Effector memory CD8-positive, alpha-beta T cell (primary cell): ENCODE measurements at regions not wholly inside any gene's neighbourhood (a gene's known extent, or its start where the extent isn't known, plus 50 kb on each side); places are given as distances from the start of the nearest gene placed in this dataset.
A peak's percentile ranks its signal among the peaks of the same experiment; 100 is the strongest.

ENCODE experiments used
- ATAC-seq: fragments of 150-1000 bp; cut with Tn5 transposase; replicated peaks from 2 replicates; pipeline ENCODE4 v1.10.0; 2021; ENCODE audit warnings: mild to moderate bottlenecking, moderate library complexity
- DNase-seq, 3 experiments: peaks; one replicate each; pipeline ENCODE4 v3.0.0; 2021
- H3K27ac Mint-ChIP-seq, 2 donors: one replicate each; pipeline ENCODE4 v1.8.0; 2022; ENCODE audit warnings: mild to moderate bottlenecking in 2 of 2, mixed read lengths in 2 of 2, moderate library complexity in 2 of 2
- H3K27me3 Mint-ChIP-seq, 2 donors: one replicate each; pipeline ENCODE4 v1.8.0; 2022; ENCODE audit warnings: mixed read lengths in 2 of 2
- H3K36me3 Mint-ChIP-seq: one replicate; pipeline ENCODE4 v1.8.0; 2022; ENCODE audit warnings: mild to moderate bottlenecking, moderate library complexity, mixed read lengths; ENCODE audit not compliant: insufficient read depth
- H3K4me1 Mint-ChIP-seq, 2 donors: one replicate each; pipeline ENCODE4 v1.8.0; 2022; ENCODE audit warnings: low read depth in 2 of 2, mixed read lengths in 2 of 2
- H3K4me3 Mint-ChIP-seq, 2 donors: one replicate each; pipeline ENCODE4 v1.8.0; 2022; ENCODE audit warnings: mild to moderate bottlenecking in 2 of 2, mixed read lengths in 2 of 2, moderate library complexity in 2 of 2
- H3K9me3 Mint-ChIP-seq, 2 donors: one replicate each; pipeline ENCODE4 v1.8.0; 2022; ENCODE audit warnings: mixed read lengths in 2 of 2

DNA sequence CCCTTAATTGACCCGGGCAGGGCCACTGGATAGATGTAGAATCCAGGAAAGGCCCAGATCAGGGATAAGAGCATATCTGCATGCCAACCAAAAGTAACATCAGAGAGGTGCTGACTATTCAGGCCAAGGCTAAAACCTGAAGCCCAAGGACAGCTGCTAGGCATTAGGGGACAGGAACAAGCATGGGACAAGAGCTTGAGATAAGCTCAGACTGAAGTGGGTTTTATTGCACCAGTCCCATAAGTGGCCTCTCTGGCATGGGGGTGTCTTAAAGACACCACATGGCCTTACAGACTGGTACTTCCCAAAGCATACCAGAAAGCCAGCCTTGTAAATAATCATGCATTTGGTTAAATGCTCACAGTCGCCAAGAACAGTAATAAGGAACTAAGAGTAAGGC lies 376.1 kb downstream of the FBXW7 start:
- Mint-ChIP-seq H3K27ac (no peak overlapping the region), H3K27me3 (peaks cover 0 to 18% of the 10 kb centered on the region in 2 donors), H3K4me3 (no peak overlapping the region), H3K36me3 (no peaks in the 10 kb centered on the region), H3K9me3 (peaks cover 0 to 4% of the 10 kb centered on the region in 2 donors), H3K4me1 (peaks cover 19 to 21% of the 10 kb centered on the region in 2 donors)
- ATAC-seq (no peak), DNase-seq (no peak)

DNA sequence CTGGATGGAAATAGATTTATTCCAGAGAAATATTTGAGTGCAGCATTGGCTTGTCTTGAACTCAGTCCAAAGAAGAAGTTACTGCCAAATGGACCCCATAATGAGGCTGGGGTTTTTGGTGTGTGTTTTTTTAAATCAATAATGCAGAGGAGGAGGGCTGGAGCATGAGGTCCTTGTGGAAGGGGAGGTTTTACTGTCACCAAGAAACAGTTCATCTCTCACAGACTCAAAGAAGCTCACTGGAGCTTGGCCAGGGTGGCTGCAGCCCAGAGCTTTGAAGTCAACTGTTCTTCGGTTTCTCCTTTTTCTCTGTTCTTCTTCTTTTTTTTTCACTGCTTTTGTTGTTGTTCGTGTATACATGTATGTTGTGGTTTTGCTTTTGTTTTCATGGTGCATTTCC lies 377.7 kb downstream of the FBXW7 start:
- Mint-ChIP-seq H3K36me3 (no peaks in the 10 kb centered on the region), H3K27me3 (peaks cover 0 to 6% of the 10 kb centered on the region in 2 donors), H3K4me1 (peaks cover 20 to 21% of the 10 kb centered on the region in 2 donors), H3K4me3 (peak overlapping the region in 1 of 2 donors; percentile 37), H3K9me3 (peaks cover 0 to 6% of the 10 kb centered on the region in 2 donors), H3K27ac (peak overlapping the region; percentile 29 to 47)
- ATAC-seq: no peak
- DNase-seq: no peak

DNA sequence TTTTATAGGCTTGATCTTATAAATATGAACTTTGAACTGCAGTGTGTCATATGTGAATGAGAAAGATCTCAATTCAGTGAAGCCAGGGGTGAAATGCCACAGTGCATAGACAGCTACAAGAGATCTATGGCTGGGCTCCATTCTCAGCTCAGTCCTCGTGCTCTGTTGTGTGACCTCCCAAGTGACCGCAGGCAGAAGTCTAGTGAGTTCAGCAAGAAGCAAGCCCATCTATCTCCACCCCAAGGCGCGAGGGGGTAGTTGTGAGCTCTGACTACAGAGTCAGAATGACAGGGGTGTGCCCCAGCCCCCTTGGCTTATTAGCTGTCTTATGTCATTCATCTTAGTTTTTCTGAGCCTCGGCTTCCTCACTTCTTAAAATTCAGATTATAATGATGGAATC lies 378.3 kb downstream of the FBXW7 start:
- no peak for DNase-seq
- no peak overlapping the region for H3K4me3 Mint-ChIP-seq
- peaks cover 0 to 6% of the 10 kb centered on the region in 2 donors for H3K9me3 Mint-ChIP-seq
- peaks cover 0 to 6% of the 10 kb centered on the region in 2 donors for H3K27me3 Mint-ChIP-seq
- peaks cover 20 to 21% of the 10 kb centered on the region in 2 donors for H3K4me1 Mint-ChIP-seq
- peak overlapping the region; percentile 29 to 76 for H3K27ac Mint-ChIP-seq
- no peak for ATAC-seq
- no peaks in the 10 kb centered on the region for H3K36me3 Mint-ChIP-seq

DNA sequence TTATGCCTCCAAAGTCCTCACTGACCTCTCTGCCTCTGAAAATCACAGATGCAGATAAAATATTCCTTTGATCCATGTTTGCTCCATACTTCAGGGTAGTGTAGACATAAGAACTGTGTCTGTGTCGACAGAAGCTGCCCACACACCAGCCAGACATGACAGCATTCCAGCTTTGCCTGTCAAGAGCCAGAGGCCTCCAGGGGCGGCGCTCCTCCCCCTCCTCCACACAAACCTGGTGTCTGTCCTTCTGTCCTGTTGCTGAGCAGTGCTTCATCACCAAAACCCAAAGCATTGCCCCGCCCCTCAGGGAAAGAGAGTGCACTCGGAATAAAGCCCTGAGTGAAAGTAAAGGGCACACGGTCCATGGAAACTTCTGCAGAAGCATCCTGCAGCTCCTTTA lies 379.4 kb downstream of the FBXW7 start:
- peaks cover 0 to 6% of the 10 kb centered on the region in 2 donors for H3K9me3 Mint-ChIP-seq
- ATAC-seq: no peak
- H3K4me3 Mint-ChIP-seq: no peak overlapping the region
- no peak for DNase-seq
- peaks cover 20 to 21% of the 10 kb centered on the region in 2 donors for H3K4me1 Mint-ChIP-seq
- H3K27ac Mint-ChIP-seq: peak overlapping the region in 1 of 2 donors; percentile 23
- no peaks in the 10 kb centered on the region for H3K36me3 Mint-ChIP-seq
- H3K27me3 Mint-ChIP-seq: peaks cover 0 to 4% of the 10 kb centered on the region in 2 donors

DNA sequence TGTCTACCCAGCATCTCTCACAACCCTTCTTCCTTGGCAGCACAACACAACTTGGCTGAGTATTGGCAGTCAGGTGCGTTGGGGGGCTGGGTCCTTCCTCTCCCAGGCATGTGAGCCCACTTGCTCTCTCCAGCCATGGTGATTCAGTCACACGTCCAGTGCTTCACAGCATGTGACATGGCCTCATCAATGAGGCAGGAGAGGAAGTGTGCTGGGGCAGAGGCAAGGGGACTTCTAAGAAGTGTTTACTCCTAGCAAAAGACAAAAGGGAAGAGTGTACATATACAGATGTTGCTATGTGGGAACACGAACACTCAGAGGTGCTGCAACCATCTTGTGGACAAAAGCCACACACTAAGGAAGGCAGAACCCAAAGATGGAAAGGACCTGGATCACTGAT lies 380.8 kb downstream of the FBXW7 start:
- H3K9me3 Mint-ChIP-seq: peaks cover 0 to 6% of the 10 kb centered on the region in 2 donors
- ATAC-seq: no peak

DNA sequence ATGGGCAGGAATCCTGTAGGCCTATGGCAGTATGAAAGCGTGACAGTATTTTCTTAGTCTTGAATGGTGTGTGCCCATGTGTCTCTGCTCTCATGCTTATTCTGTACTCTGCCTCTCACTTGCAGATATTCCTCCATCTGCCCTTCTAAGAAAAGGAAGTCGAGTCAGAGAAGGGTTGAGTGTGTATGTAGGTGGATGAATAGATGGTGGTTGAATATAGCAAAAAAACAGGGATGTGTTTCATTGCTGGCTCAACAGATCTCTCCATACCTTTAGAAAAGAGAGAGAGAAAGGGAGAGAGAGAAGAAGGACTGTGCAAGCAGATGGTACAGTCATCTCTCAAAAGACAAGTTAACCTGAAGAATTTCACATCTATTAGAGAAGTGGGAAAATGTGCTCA lies 381.5 kb downstream of the FBXW7 start:
- Mint-ChIP-seq H3K9me3 (peaks cover 0 to 6% of the 10 kb centered on the region in 2 donors), H3K27me3 (no peaks in the 10 kb centered on the region), H3K27ac (no peak overlapping the region), H3K4me1 (peaks cover 20% of the 10 kb centered on the region in 2 donors), H3K36me3 (no peaks in the 10 kb centered on the region), H3K4me3 (no peak overlapping the region)
- no peak for ATAC-seq
- DNase-seq: no peak

More for the DNA sequence above, 380.8 kb downstream of the FBXW7 start:
- H3K4me1 Mint-ChIP-seq: peaks cover 20% of the 10 kb centered on the region in 2 donors
- no peaks in the 10 kb centered on the region for H3K27me3 Mint-ChIP-seq
- H3K27ac Mint-ChIP-seq: peak overlapping the region in 1 of 2 donors; percentile 77
- H3K4me3 Mint-ChIP-seq: no peak overlapping the region
- H3K36me3 Mint-ChIP-seq: no peaks in the 10 kb centered on the region
- no peak for DNase-seq

DNA sequence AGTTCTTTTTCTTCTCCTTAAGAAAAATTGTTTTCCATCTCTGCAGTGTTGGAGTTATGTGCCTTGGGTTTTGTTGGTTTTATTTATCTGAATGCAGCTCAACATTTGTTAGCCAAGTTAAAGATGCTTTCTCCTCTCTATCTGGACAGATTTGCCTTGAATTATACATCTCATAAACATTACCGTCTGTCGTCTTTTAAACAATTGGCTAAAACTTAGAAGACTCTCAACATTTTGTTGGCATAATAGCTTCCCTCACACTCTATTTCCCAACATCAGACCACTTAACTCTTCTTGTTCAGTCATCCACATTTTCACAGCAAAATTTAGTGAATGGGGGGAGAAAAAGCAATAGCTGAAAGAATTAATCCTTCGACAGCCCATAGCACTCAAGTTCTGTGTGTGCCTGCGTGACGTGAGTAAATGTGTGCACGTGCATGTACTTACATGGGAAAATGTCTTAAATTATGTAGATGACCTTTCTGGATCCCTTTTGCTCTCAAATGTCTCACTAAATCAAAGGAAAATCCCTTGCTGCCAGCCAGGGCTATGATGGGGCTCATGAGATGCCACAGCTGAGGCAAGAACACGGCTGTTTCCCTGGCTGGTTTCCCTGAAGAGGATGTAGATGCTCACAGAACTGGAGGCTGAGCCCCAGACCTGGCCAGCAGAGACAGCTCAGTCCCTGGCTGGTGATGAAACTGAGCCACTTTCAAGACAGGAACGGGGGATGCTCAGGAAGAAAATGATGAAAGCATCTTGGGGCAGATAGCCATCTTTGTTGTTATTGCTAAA lies 382.2 kb downstream of the FBXW7 start:
- Mint-ChIP-seq H3K36me3 (no peaks in the 10 kb centered on the region), H3K9me3 (peaks cover 0 to 6% of the 10 kb centered on the region in 2 donors), H3K27me3 (no peaks in the 10 kb centered on the region), H3K4me1 (peaks cover 20% of the 10 kb centered on the region in 2 donors), H3K4me3 (no peak overlapping the region), H3K27ac (no peak overlapping the region)
- ATAC-seq (no peak), DNase-seq (no peak)

DNA sequence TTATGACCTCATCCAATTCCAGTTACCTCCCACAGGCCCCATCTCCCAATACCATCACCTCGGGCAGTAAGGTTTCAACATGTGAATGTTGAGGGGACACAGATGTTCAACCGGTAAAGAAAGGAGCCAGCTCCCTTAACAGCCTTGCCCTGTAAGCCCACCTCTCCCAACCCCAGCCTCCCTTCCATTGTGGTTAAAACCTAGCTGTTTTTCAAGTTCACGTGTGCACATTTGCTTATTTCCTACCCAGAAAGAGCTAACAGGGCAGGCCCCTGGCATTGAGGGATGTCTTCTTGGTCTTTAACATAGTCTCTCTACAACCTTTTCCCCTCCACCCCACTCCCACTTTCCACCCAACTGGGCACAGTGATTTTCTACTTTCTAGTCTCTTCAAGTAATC lies 385.7 kb downstream of the FBXW7 start:
- ATAC-seq: no peak
- H3K4me3 Mint-ChIP-seq: no peak overlapping the region
- no peaks in the 10 kb centered on the region for H3K36me3 Mint-ChIP-seq
- no peaks in the 10 kb centered on the region for H3K27me3 Mint-ChIP-seq
- H3K9me3 Mint-ChIP-seq: peaks cover 6 to 14% of the 10 kb centered on the region in 2 donors
- no peak for DNase-seq
- H3K4me1 Mint-ChIP-seq: peaks cover 4% of the 10 kb centered on the region in 2 donors
- H3K27ac Mint-ChIP-seq: peak overlapping the region in 1 of 2 donors; percentile 28

DNA sequence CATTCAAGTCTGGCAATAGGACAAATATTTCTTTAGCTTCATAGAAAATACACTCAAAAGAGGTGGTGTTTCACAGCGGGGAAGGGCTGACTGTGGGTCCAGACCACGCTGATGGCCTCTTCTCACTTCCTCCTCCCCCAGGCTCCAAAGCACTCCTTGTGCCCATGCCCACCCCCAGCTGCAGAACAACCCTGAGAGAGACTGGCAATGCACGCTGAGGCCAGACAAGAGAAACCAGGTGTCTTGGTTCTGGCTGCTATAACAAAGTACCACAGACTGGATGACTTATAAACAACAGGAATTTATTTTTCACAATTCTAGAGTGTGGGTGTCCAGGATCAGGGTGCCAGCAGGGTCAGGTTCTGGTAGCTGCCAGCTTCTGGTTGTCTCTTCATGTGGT lies 386.1 kb downstream of the FBXW7 start:
- Mint-ChIP-seq H3K4me1 (peaks cover 0 to under 1% of the 10 kb centered on the region in 2 donors), H3K4me3 (no peak overlapping the region)
- ATAC-seq: no peak

DNA sequence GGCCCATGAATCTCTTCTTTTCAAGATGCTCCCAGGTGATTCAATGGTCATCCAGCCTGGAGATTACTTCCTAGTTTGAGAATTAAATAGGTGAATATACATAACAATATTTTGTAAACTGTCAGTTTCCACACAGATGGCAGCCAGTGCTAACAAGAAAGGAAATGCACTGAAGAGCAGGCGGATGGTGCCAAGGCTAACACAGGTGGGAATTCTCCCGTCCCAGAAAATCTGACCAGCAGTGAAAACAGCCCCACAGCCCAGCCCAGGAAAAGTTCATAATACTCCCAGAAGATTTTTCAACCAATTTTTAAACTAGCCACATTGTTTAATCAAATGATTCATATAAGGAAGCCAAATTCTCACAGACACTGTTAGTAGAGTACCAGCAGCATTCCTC lies 387.2 kb upstream of the GATB start:
- ATAC-seq: no peak
- Mint-ChIP-seq H3K4me1 (no peaks in the 10 kb centered on the region), H3K27ac (no peak overlapping the region), H3K27me3 (no peaks in the 10 kb centered on the region), H3K36me3 (no peaks in the 10 kb centered on the region), H3K9me3 (peaks cover 8 to 10% of the 10 kb centered on the region in 2 donors), H3K4me3 (no peak overlapping the region)
- DNase-seq: no peak

More for the DNA sequence above, 386.1 kb downstream of the FBXW7 start:
- no peaks in the 10 kb centered on the region for H3K36me3 Mint-ChIP-seq
- no peak for DNase-seq
- no peaks in the 10 kb centered on the region for H3K27me3 Mint-ChIP-seq
- H3K9me3 Mint-ChIP-seq: peaks cover 8 to 10% of the 10 kb centered on the region in 2 donors
- peak overlapping the region in 1 of 2 donors; percentile 28 for H3K27ac Mint-ChIP-seq

DNA sequence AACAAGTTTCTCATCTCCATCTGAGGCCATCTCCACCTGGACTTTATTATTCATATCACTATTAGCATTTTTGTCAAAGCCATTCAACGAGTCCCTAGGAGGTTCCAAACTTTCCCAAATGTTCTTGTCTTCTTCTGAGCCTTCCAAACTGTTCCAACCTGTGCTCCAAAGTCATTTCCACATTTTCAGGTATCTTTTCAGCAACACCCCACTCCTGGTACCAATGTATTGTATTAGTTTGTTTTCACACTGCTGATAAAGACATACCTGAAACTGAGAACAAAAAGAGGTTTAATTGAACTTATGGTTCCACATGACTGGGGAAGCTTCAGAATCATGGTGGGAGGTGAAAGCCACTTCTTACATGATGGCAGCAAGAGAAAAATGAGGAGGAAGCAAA lies 385.4 kb upstream of the GATB start:
- Mint-ChIP-seq H3K4me3 (no peak overlapping the region), H3K27ac (no peak overlapping the region), H3K36me3 (no peaks in the 10 kb centered on the region), H3K4me1 (peaks cover 0 to 3% of the 10 kb centered on the region in 2 donors), H3K9me3 (peaks cover 8 to 10% of the 10 kb centered on the region in 2 donors), H3K27me3 (no peaks in the 10 kb centered on the region)
- ATAC-seq (no peak), DNase-seq (no peak)

DNA sequence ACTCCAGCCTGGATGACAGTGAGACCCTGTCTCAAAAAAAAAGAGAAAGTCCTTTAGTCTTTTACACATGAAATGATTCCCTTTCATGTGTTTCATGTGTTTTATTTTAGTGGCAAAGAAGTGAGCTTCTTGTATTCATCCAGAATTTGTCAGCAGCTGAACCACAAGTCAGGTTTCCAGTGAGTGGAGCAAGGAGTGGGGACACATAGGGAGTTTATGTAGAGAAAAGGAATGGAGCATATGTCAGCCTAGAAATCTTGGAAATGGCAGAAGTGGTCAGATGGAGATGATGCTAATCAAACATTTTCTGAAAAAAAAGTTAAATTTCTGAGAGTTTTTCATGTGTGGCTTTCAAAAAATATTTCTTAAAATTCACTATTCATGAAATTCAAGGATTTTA lies 383.0 kb upstream of the GATB start:
- Mint-ChIP-seq H3K36me3 (no peaks in the 10 kb centered on the region), H3K4me3 (no peak overlapping the region), H3K27ac (no peak overlapping the region), H3K4me1 (peaks cover 2 to 5% of the 10 kb centered on the region in 2 donors), H3K27me3 (no peaks in the 10 kb centered on the region), H3K9me3 (peaks cover 8 to 10% of the 10 kb centered on the region in 2 donors)
- DNase-seq (no peak), ATAC-seq (no peak)

DNA sequence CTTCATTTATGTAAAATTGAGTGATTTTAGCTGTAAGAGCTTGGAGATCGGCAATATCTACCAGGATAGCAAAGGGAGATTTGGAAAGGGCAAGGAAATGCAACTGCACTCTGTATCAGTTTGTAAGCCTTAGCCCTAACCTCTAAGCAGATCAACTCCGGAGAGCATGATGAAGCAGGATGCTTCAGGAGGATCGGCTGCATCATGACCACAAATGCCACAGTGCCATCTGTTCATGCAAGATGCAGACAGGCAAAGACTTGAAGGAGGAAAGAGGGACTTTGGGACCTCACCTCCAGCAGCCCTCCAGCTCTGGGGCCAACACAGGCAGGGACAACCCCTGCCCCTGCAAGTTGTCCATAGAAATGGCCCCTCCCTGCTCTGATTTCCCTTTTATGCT lies 377.6 kb upstream of the GATB start:
- ATAC-seq (peak; percentile 83), DNase-seq (peak in 2 of 3 experiments; percentile 14 to 19)
- Mint-ChIP-seq H3K36me3 (peaks cover 3% of the 10 kb centered on the region), H3K4me3 (peak overlapping the region; percentile 9 to 48), H3K27ac (no peak overlapping the region), H3K4me1 (peaks cover 13 to 20% of the 10 kb centered on the region in 2 donors), H3K27me3 (peaks cover 5 to 15% of the 10 kb centered on the region in 2 donors), H3K9me3 (no peaks in the 10 kb centered on the region)

DNA sequence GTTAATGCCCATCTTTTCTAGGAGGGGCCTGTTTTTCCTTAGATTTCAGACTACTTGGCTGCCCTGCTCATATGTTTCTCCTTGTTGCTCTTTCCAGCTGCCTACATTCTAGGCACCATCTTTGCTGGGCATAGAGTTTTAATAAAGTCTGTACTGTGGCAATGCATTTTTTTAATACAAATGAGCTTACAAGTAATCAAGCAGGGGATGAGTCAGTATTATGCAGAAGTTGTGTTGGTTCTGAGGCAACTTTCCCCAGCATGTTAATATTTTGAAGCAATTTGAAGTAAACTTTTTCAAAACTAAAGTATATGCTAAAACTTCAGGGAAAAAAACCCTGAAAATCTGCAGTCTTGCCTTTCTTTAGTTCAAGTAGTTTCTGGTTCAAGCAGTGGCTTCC lies 372.0 kb upstream of the GATB start:
- ATAC-seq: no peak
- Mint-ChIP-seq H3K27ac (no peak overlapping the region), H3K4me1 (peaks cover 7 to 18% of the 10 kb centered on the region in 2 donors), H3K27me3 (peaks cover 11 to 15% of the 10 kb centered on the region in 2 donors), H3K4me3 (no peak overlapping the region), H3K36me3 (peaks cover 3% of the 10 kb centered on the region), H3K9me3 (no peaks in the 10 kb centered on the region)
- DNase-seq: no peak
